Panc1 (cell line): ENCODE measurements at regions not wholly inside any gene's neighbourhood (a gene's known extent, or its start where the extent isn't known, plus 50 kb on each side); places are given as distances from the start of the nearest gene placed in this dataset.

Experiments used
- ATAC-seq: fragments of 200-7000 bp; cut with Tn5 transposase; 2 replicates; pipeline ENCODE4 v1.9.1; 2020; ENCODE audit warnings: mild to moderate bottlenecking, moderate library complexity
- BruUV-seq: library from RNA; stranded (reverse); fragments of 400-500 nt; replicated peaks from 2 replicates; lab custom pipeline; 2021; lab: Mats Ljungman, UMichigan
- CTCF ChIA-PET: fragments of 300-600 bp; sonication (Branson Sonifier 250); formaldehyde crosslinking; loops from one replicate; lab custom pipeline; 2022; ENCODE audit warnings: antibody characterized with exemption; lab: Charles Lee
- POLR2A ChIA-PET: fragments of 300-600 bp; sonication (Branson Sonifier 250); formaldehyde crosslinking; loops from one replicate; lab custom pipeline; 2022; ENCODE audit warnings: antibody characterized with exemption; lab: Charles Lee
- DNase-seq: peaks from one replicate; pipeline ENCODE4 v3.0.0-alpha.2; 2010; ENCODE audit warnings: low read depth, low spot score
- H3K27ac ChIP-seq: 2 replicates; pipeline ENCODE4 v1.5.1; 2011; ENCODE audit warnings: mild to moderate bottlenecking, low read length, inconsistent platforms
- H3K27me3 ChIP-seq: fragments of 200-500 bp; sonication (Bioruptor generic); 2 replicates; pipeline ENCODE4 v1.6.0; 2014; ENCODE audit warnings: low read length, inconsistent platforms; ENCODE audit not compliant: control insufficient read depth, insufficient read depth
- H3K36me3 ChIP-seq: fragments of 200-500 bp; sonication (Bioruptor generic); 2 replicates; pipeline ENCODE4 v1.5.1; 2014; ENCODE audit warnings: inconsistent platforms, mild to moderate bottlenecking, low read length, moderate library complexity; ENCODE audit not compliant: control insufficient read depth, insufficient read depth
- H3K4me1 ChIP-seq: 2 replicates; pipeline ENCODE4 v1.5.1; 2011; ENCODE audit warnings: inconsistent platforms, mild to moderate bottlenecking, low read length, moderate library complexity; ENCODE audit not compliant: control insufficient read depth, insufficient read depth
- H3K4me3 ChIP-seq, 2 experiments: 2 replicates each; pipeline ENCODE4 v1.5.1; 2011 to 2012; ENCODE audit warnings: low read depth in 2 of 2, low read length in 2 of 2, mild to moderate bottlenecking in 2 of 2, inconsistent platforms in 1 of 2, moderate library complexity in 1 of 2
- H3K9me3 ChIP-seq: fragments of 200-500 bp; sonication (Bioruptor generic); 2 replicates; pipeline ENCODE4 v1.5.1; 2014; ENCODE audit warnings: low read depth, mild to moderate bottlenecking, inconsistent platforms, low read length, moderate library complexity; ENCODE audit not compliant: control insufficient read depth, insufficient read depth
- POLR2AphosphoS5 ChIP-seq: IDR thresholded peaks from 2 replicates; pipeline ENCODE4 v1.6.1; 2012; ENCODE audit warnings: mild to moderate bottlenecking, low read depth, low read length, moderate library complexity
- SIN3A ChIP-seq: IDR thresholded peaks from 2 replicates; pipeline ENCODE4 v1.6.1; 2012; ENCODE audit warnings: low read depth, mild to moderate bottlenecking, low read length, moderate library complexity, borderline replicate concordance; ENCODE audit not compliant: insufficient read depth
- TCF7L2 ChIP-seq: IDR thresholded peaks from 2 replicates; pipeline ENCODE4 v1.6.1; 2011; ENCODE audit warnings: mild to moderate bottlenecking, low read depth, low read length, inconsistent platforms
- in situ Hi-C: cut with HindIII; loops from 2 replicates; pipeline ENCODE4 v1.10.0; 2016; ENCODE audit warnings: low sequenced_read_pairs, low pct_unique_long_range_greater_than_20kb
- intact Hi-C: fragments of 100-400 bp; cut with micrococcal nuclease; formaldehyde crosslinking; loops from one replicate; pipeline ENCODE4 v1.10.0; 2022; ENCODE audit not compliant: unreplicated experiment
- TF ChIP-seq, protein P1 (sequence below): fragments of 450-650 bp; IDR thresholded peaks from 2 replicates; pipeline ENCODE4 v1.5.1; 2017; ENCODE audit warnings: mild to moderate bottlenecking
- TF ChIP-seq, protein P2 (sequence below), 2 experiments: IDR thresholded peaks; 2 replicates each; pipeline ENCODE4 v1.6.1; 2011 to 2012; ENCODE audit warnings: low read depth in 2 of 2, control low read depth in 1 of 2, low read length in 1 of 2, mild to moderate bottlenecking in 1 of 2, moderate library complexity in 1 of 2; ENCODE audit not compliant: insufficient read depth in 1 of 2

DNA sequence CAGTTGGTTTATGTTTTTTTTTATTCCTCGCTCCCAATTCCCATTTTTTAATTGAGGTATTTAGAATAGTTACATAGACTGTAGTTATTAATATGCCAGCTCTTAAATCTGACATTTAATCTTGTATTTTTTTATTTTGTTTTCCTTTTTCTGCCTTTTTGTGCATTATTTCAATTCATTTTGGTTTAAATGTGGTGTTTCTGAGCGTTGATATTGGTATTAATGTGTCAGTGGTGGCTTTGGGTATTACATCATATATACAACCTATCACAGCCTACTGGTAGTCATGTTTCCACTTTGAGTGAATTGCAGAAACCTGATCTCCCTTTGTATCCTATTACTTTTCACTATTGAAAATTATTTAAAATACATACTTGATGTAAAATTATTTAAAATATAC is 1027.3 kb downstream of the KCNT2 start:
- no peaks in the 10 kb centered on the region for H3K36me3 ChIP-seq
- ATAC-seq (no peak), DNase-seq (no peak)
- ChIA-PET CTCF (no interaction called here), POLR2A (interaction anchor here (0.6 kb wide), 1 partner anchor 8 kb away, joined by 12 read pairs; no protein-coding TSS in a partner anchor)
- no peaks in the 10 kb centered on the region for H3K27me3 ChIP-seq
- H3K27ac ChIP-seq = no peak overlapping the region
- TF ChIP-seq, protein P1, sequence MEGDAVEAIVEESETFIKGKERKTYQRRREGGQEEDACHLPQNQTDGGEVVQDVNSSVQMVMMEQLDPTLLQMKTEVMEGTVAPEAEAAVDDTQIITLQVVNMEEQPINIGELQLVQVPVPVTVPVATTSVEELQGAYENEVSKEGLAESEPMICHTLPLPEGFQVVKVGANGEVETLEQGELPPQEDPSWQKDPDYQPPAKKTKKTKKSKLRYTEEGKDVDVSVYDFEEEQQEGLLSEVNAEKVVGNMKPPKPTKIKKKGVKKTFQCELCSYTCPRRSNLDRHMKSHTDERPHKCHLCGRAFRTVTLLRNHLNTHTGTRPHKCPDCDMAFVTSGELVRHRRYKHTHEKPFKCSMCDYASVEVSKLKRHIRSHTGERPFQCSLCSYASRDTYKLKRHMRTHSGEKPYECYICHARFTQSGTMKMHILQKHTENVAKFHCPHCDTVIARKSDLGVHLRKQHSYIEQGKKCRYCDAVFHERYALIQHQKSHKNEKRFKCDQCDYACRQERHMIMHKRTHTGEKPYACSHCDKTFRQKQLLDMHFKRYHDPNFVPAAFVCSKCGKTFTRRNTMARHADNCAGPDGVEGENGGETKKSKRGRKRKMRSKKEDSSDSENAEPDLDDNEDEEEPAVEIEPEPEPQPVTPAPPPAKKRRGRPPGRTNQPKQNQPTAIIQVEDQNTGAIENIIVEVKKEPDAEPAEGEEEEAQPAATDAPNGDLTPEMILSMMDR = no peak
- TF ChIP-seq TCF7L2 (no peak), SIN3A (no peak), POLR2AphosphoS5 (no peak)
- TF ChIP-seq, protein P2, sequence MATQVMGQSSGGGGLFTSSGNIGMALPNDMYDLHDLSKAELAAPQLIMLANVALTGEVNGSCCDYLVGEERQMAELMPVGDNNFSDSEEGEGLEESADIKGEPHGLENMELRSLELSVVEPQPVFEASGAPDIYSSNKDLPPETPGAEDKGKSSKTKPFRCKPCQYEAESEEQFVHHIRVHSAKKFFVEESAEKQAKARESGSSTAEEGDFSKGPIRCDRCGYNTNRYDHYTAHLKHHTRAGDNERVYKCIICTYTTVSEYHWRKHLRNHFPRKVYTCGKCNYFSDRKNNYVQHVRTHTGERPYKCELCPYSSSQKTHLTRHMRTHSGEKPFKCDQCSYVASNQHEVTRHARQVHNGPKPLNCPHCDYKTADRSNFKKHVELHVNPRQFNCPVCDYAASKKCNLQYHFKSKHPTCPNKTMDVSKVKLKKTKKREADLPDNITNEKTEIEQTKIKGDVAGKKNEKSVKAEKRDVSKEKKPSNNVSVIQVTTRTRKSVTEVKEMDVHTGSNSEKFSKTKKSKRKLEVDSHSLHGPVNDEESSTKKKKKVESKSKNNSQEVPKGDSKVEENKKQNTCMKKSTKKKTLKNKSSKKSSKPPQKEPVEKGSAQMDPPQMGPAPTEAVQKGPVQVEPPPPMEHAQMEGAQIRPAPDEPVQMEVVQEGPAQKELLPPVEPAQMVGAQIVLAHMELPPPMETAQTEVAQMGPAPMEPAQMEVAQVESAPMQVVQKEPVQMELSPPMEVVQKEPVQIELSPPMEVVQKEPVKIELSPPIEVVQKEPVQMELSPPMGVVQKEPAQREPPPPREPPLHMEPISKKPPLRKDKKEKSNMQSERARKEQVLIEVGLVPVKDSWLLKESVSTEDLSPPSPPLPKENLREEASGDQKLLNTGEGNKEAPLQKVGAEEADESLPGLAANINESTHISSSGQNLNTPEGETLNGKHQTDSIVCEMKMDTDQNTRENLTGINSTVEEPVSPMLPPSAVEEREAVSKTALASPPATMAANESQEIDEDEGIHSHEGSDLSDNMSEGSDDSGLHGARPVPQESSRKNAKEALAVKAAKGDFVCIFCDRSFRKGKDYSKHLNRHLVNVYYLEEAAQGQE (IDR thresholded peaks at IDR 0.05; ENCODE audit: insufficient read depth in 1 of 2, low read depth in 2 of 2, low read length in 1 of 2) = no peak
- no peaks in the 10 kb centered on the region for H3K4me1 ChIP-seq
- in situ Hi-C loops = no loop called here
- no TSS peak for BruUV-seq
- H3K9me3 ChIP-seq = no peaks in the 10 kb centered on the region
- intact Hi-C loops = no loop called here
- no peak overlapping the region for H3K4me3 ChIP-seq

DNA sequence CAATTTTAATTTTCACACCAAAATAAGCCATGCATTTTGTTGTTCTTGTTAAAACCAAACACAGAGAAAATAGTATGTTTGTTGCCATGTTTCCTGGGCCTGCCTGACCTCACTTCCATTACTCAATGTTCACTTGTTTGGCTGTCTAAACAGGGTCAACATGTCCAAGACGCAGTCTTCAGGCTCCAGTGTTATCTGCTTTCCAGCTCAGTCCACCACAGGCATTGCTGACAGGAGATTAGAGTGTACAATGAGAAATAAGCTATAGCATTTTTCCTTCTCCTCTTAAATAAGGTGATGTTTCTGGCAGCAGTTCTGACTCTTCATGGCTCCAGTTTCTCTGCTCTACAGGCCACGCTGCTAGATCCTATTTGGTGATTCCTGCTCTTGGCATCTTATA is 1030.5 kb downstream of the KCNT2 start:
- ChIA-PET CTCF (no interaction called here), POLR2A (no interaction called here)
- DNase-seq = no peak
- no peak for TF ChIP-seq POLR2AphosphoS5
- TF ChIP-seq TCF7L2 = no peak
- TF ChIP-seq, protein P2 (IDR thresholded peaks at IDR 0.05; ENCODE audit: insufficient read depth in 1 of 2, low read depth in 2 of 2, low read length in 1 of 2) = no peak
- TF ChIP-seq, protein P1 = no peak
- TF ChIP-seq SIN3A = no peak
- Histone ChIP-seq H3K4me1 (no peaks in the 10 kb centered on the region), H3K36me3 (no peaks in the 10 kb centered on the region), H3K9me3 (no peaks in the 10 kb centered on the region), H3K27me3 (no peaks in the 10 kb centered on the region), H3K27ac (no peak overlapping the region), H3K4me3 (no peak overlapping the region)
- ATAC-seq = no peak
- no TSS peak for BruUV-seq
- in situ Hi-C loops (no loop called here), intact Hi-C loops (no loop called here)
